Panc1 (cell line): ENCODE measurements at regions not wholly inside any gene's neighbourhood (a gene's known extent, or its start where the extent isn't known, plus 50 kb on each side); places are given as distances from the start of the nearest gene placed in this dataset.

Experiments
- CTCF ChIP-seq: fragments of 450-650 bp; IDR thresholded peaks from 2 replicates; pipeline ENCODE4 v1.5.1; 2017; ENCODE audit warnings: mild to moderate bottlenecking
- POLR2AphosphoS5 ChIP-seq: IDR thresholded peaks from 2 replicates; pipeline ENCODE4 v1.6.1; 2012; ENCODE audit warnings: mild to moderate bottlenecking, low read depth, low read length, moderate library complexity
- REST ChIP-seq, 2 experiments: IDR thresholded peaks; 2 replicates each; pipeline ENCODE4 v1.6.1; 2011 to 2012; ENCODE audit warnings: low read depth in 2 of 2, control low read depth in 1 of 2, low read length in 1 of 2, mild to moderate bottlenecking in 1 of 2, moderate library complexity in 1 of 2; ENCODE audit not compliant: insufficient read depth in 1 of 2
- SIN3A ChIP-seq: IDR thresholded peaks from 2 replicates; pipeline ENCODE4 v1.6.1; 2012; ENCODE audit warnings: low read depth, mild to moderate bottlenecking, low read length, moderate library complexity, borderline replicate concordance; ENCODE audit not compliant: insufficient read depth

GRCh38 chr6:163687075-163687474 is 272.6 kb downstream of the QKI start:
- TF ChIP-seq CTCF, result no peak
- no peak for TF ChIP-seq POLR2AphosphoS5
- TF ChIP-seq REST (IDR thresholded peaks at IDR 0.05; ENCODE audit: insufficient read depth in 1 of 2, low read depth in 2 of 2, low read length in 1 of 2), result no peak
- TF ChIP-seq SIN3A, result no peak
